ENCODE measurements at regions not wholly inside any gene's neighbourhood (a gene's known extent, or its start where the extent isn't known, plus 50 kb on each side); places are given as distances from the start of the nearest gene placed in this dataset.

DNA sequence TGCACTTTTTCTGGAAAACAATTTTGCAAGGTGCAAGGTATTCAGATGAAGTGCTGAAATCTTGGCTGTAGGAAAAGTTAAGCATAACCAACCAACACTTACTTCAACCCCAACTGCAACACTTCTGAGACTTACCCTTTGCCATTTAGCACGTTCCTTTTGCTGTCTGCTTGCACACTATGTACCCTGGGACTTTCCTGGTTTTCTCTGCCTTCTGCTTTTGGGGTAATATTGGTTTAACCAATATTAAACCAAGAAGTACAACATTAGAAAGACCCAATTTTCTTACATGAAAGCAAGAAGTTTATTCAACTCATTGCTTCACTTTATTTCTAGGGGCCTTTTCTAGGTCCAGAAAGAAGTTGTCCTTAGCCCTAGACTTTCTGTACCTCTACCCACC lies 193.0 kb downstream of the HLX start:
- TF ChIP-seq EZH2 (IDR thresholded peaks at IDR 0.05; ENCODE audit: insufficient read depth, poor library complexity, severe bottlenecking) (no peak), EZH2phosphoT487 (IDR thresholded peaks at IDR 0.05; ENCODE audit: insufficient read depth, low read depth) (no peak)
